ENCODE measurements at regions not wholly inside any gene's neighbourhood (a gene's known extent, or its start where the extent isn't known, plus 50 kb on each side); places are given as distances from the start of the nearest gene placed in this dataset.
A peak's percentile ranks its signal among the peaks of the same experiment; 100 is the strongest.

DNA sequence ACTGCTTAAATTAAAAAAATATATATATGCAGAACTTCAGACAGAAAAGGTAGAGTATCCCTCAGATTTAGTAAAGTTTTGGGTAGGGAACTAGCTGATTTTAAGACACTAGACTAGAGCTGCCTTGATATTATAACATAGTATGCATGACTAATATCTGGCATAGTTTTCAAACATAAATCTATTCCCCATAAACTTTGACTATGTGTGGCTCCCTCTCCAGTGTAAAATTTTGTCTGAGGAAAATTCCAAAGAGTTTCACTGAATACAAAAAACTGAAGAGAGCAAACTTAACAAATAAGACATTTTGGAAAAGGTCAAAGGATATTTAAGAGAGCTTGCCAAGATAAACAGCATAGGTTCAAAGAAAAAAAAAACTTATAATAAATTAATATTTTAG is 66.2 kb upstream of the ZNF462 start:
- H3K4me2 ChIP-seq (ENCODE audit: unreplicated experiment) = no peak overlapping the region
- H3K9me3 ChIP-seq (ENCODE audit: low read depth) = no peaks in the 10 kb centered on the region
- no peak overlapping the region for H3K9ac ChIP-seq
- H3K79me2 ChIP-seq (ENCODE audit: insufficient read depth) = no peaks in the 10 kb centered on the region
- H3K9me2 ChIP-seq (ENCODE audit: insufficient read depth) = no peaks in the 10 kb centered on the region
- H3K27ac ChIP-seq = no peak overlapping the region
- H2AFZ ChIP-seq = no peak overlapping the region
- DNase-seq = peak; percentile 4
- no peaks in the 10 kb centered on the region for H3K36me3 ChIP-seq (ENCODE audit: low read depth)
- H3F3A ChIP-seq (ENCODE audit: insufficient read depth) = peaks cover 8% of the 10 kb centered on the region
- H3K4me3 ChIP-seq = no peak overlapping the region
- in situ Hi-C loops (cut with MboI) = no loop called here
- H3K4me1 ChIP-seq (ENCODE audit: insufficient read depth) = peaks cover 13% of the 10 kb centered on the region
- H4K20me1 ChIP-seq (ENCODE audit: insufficient read depth) = no peaks in the 10 kb centered on the region
- TF ChIP-seq EZH2 (IDR thresholded peaks at IDR 0.05; ENCODE audit: insufficient read depth, poor library complexity, severe bottlenecking) = no peak
- TF ChIP-seq EZH2phosphoT487 (IDR thresholded peaks at IDR 0.05; ENCODE audit: insufficient read depth, low read depth) = no peak
- H3K27me3 ChIP-seq (replicated peaks; ENCODE audit: insufficient read depth) = no peaks in the 10 kb centered on the region

DNA sequence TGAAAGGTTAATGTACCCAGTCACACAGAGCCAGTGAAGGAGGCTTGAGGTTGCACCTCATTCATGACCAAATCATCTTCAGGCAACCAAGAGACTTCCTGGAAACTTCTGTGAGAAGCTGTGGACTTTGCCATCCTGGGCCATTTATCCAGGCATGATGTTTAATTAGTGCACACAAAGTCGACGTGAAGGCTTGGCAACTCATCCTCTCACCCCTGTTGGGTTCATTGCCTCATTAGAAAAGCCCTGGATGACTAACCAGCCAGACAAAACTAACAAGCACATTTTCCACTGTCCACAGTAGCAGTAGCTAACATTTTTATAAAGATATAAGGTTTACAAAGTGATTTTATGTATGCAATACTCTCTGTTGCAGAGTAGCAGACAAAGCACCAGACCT is 65.7 kb upstream of the ZNF462 start:
- Histone ChIP-seq H3K9me3 (ENCODE audit: low read depth) (no peaks in the 10 kb centered on the region), H3K4me3 (no peak overlapping the region), H3K9ac (no peak overlapping the region), H3K27me3 (replicated peaks; ENCODE audit: insufficient read depth) (no peaks in the 10 kb centered on the region), H3K4me2 (ENCODE audit: unreplicated experiment) (no peak overlapping the region), H3F3A (ENCODE audit: insufficient read depth) (peaks cover 8% of the 10 kb centered on the region), H4K20me1 (ENCODE audit: insufficient read depth) (no peaks in the 10 kb centered on the region), H3K79me2 (ENCODE audit: insufficient read depth) (no peaks in the 10 kb centered on the region), H3K36me3 (ENCODE audit: low read depth) (no peaks in the 10 kb centered on the region), H3K9me2 (ENCODE audit: insufficient read depth) (no peaks in the 10 kb centered on the region), H3K27ac (no peak overlapping the region), H2AFZ (no peak overlapping the region), H3K4me1 (ENCODE audit: insufficient read depth) (peaks cover 13% of the 10 kb centered on the region)
- peak; percentile 18 for DNase-seq
- WGBS, 2 experiments (ENCODE audit: low coverage in 1 of 2, low lambda C conversion rate in 2 of 2, missing lambda C conversion rate in 2 of 2) = 34 to 53% methylated on average over 2 of the region's 2 CpGs
- TF ChIP-seq EZH2 (IDR thresholded peaks at IDR 0.05; ENCODE audit: insufficient read depth, poor library complexity, severe bottlenecking) = no peak
- TF ChIP-seq EZH2phosphoT487 (IDR thresholded peaks at IDR 0.05; ENCODE audit: insufficient read depth, low read depth) = no peak
- in situ Hi-C loops (cut with MboI) = no loop called here

DNA sequence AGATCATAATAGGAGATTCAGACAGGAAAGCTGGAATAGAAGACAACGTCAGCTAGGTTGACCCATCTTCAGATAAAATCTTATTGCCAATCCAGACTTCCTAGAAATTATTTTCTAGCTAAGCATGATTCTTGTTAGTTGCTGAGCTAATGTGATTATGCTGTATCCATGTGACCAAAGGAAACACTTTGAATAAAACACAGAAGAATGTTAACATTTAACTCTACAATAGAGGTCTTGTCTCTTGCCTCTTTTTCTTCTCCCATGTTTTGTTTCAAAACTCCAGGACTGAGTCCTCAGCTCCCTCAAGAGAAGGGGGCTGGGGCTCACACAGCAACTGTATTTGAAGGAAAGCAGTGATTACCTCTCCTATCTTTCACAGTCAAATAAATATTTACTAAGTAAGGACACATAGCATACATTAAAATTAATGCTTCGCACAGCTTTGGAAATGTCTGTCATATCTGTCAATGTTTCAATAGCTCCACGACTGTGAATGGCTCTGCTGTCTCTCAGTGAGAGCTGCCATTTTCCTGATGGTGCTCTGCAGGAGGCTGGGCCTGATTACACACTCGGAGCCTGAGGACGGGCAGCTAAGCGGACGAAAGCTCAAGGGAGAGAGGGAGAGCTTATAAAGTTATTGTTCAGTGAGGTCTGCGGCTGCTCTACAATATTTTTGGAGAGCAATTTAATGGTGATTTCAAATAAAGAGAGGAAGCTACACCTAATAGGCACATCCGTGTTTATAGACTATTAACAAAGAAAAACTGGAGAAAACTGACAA is 64.8 kb upstream of the ZNF462 start:
- no peaks in the 10 kb centered on the region for H3K79me2 ChIP-seq (ENCODE audit: insufficient read depth)
- DNase-seq = no peak
- H3K4me1 ChIP-seq (ENCODE audit: insufficient read depth) = peaks cover 13% of the 10 kb centered on the region
- H3F3A ChIP-seq (ENCODE audit: insufficient read depth) = peaks cover 8% of the 10 kb centered on the region
- no peaks in the 10 kb centered on the region for H3K9me2 ChIP-seq (ENCODE audit: insufficient read depth)
- no peak overlapping the region for H3K27ac ChIP-seq
- H3K4me3 ChIP-seq = no peak overlapping the region
- no peaks in the 10 kb centered on the region for H3K27me3 ChIP-seq (replicated peaks; ENCODE audit: insufficient read depth)
- TF ChIP-seq EZH2 (IDR thresholded peaks at IDR 0.05; ENCODE audit: insufficient read depth, poor library complexity, severe bottlenecking) = no peak
- no peak for TF ChIP-seq EZH2phosphoT487 (IDR thresholded peaks at IDR 0.05; ENCODE audit: insufficient read depth, low read depth)
- WGBS, 2 experiments (ENCODE audit: low coverage in 1 of 2, low lambda C conversion rate in 2 of 2, missing lambda C conversion rate in 2 of 2) = 76% methylated on average over 9 of the region's 9 CpGs
- no peak overlapping the region for H3K4me2 ChIP-seq (ENCODE audit: unreplicated experiment)
- no peak overlapping the region for H3K9ac ChIP-seq
- no peaks in the 10 kb centered on the region for H3K9me3 ChIP-seq (ENCODE audit: low read depth)
- in situ Hi-C loops (cut with MboI) = no loop called here
- H4K20me1 ChIP-seq (ENCODE audit: insufficient read depth) = no peaks in the 10 kb centered on the region
- H2AFZ ChIP-seq = no peak overlapping the region
- no peaks in the 10 kb centered on the region for H3K36me3 ChIP-seq (ENCODE audit: low read depth)

- H3K27me3 ChIP-seq (replicated peaks; ENCODE audit: insufficient read depth) = no peaks in the 10 kb centered on the region
- peak overlapping the region; percentile 41 for H3K4me2 ChIP-seq (ENCODE audit: unreplicated experiment)
- H3F3A ChIP-seq (ENCODE audit: insufficient read depth) = peaks cover 8% of the 10 kb centered on the region
- H3K9me3 ChIP-seq (ENCODE audit: low read depth) = no peaks in the 10 kb centered on the region
- peak; percentile 59 for DNase-seq
- no peaks in the 10 kb centered on the region for H3K36me3 ChIP-seq (ENCODE audit: low read depth)
- H4K20me1 ChIP-seq (ENCODE audit: insufficient read depth) = no peaks in the 10 kb centered on the region
- no peak overlapping the region for H2AFZ ChIP-seq
- in situ Hi-C loops (cut with MboI) = no loop called here
- H3K27ac ChIP-seq = no peak overlapping the region
- H3K9ac ChIP-seq = no peak overlapping the region
- H3K79me2 ChIP-seq (ENCODE audit: insufficient read depth) = no peaks in the 10 kb centered on the region
- peak overlapping the region; percentile 33 for H3K4me3 ChIP-seq
- TF ChIP-seq EZH2phosphoT487 (IDR thresholded peaks at IDR 0.05; ENCODE audit: insufficient read depth, low read depth) (no peak), EZH2 (IDR thresholded peaks at IDR 0.05; ENCODE audit: insufficient read depth, poor library complexity, severe bottlenecking) (no peak)
- H3K9me2 ChIP-seq (ENCODE audit: insufficient read depth) = no peaks in the 10 kb centered on the region
- H3K4me1 ChIP-seq (ENCODE audit: insufficient read depth) = peaks cover 13% of the 10 kb centered on the region
- 18 to 19% methylated on average over 4 of the region's 4 CpGs for WGBS, 2 experiments (ENCODE audit: low coverage in 1 of 2, low lambda C conversion rate in 2 of 2, missing lambda C conversion rate in 2 of 2)
Observed at GRCh38 chr9:106799152-106799551, 63.8 kb upstream of the ZNF462 start.
